Fibroblast of upper back skin (primary cell): ENCODE measurements at regions not wholly inside any gene's neighbourhood (a gene's known extent, or its start where the extent isn't known, plus 50 kb on each side); places are given as distances from the start of the nearest gene placed in this dataset.
A peak's percentile ranks its signal among the peaks of the same experiment; 100 is the strongest.

Experiments
- DNase-seq: peaks from one replicate; pipeline ENCODE4 v3.0.0-alpha.2; 2013

GRCh38 chr2:118225666-118226065 lies 137.4 kb downstream of the INSIG2 start:
- no peak for DNase-seq

GRCh38 chr2:118224895-118225311 lies 136.6 kb downstream of the INSIG2 start:
- no peak for DNase-seq

- peak; percentile 45 for DNase-seq
Measured at GRCh38 chr2:118223992-118224894, 136.0 kb downstream of the INSIG2 start.

GRCh38 chr2:118223511-118223991 lies 135.3 kb downstream of the INSIG2 start:
- peak; percentile 31 for DNase-seq

GRCh38 chr2:118222672-118223421 lies 134.6 kb downstream of the INSIG2 start:
- DNase-seq: no peak

- DNase-seq: no peak
Measured at GRCh38 chr2:118222273-118222594, 134.0 kb downstream of the INSIG2 start.

- DNase-seq: peak; percentile 83
Measured at GRCh38 chr2:118221536-118222272, 133.4 kb downstream of the INSIG2 start.

GRCh38 chr2:118219611-118220010 lies 131.3 kb downstream of the INSIG2 start:
- DNase-seq: peak; percentile 30

GRCh38 chr2:118216224-118216623 lies 128.0 kb downstream of the INSIG2 start:
- no peak for DNase-seq

- DNase-seq: no peak
Measured at GRCh38 chr2:118209727-118210126, 121.5 kb downstream of the INSIG2 start.

- no peak for DNase-seq
Measured at GRCh38 chr2:118207889-118208288, 119.6 kb downstream of the INSIG2 start.

GRCh38 chr2:118202707-118203303 lies 114.5 kb downstream of the INSIG2 start:
- DNase-seq: peak; percentile 60

GRCh38 chr2:118198268-118198667 lies 110.0 kb downstream of the INSIG2 start:
- no peak for DNase-seq

- no peak for DNase-seq
Measured at GRCh38 chr2:118197011-118197675, 108.9 kb downstream of the INSIG2 start.

GRCh38 chr2:118190474-118190873 lies 102.2 kb downstream of the INSIG2 start:
- DNase-seq: no peak

- no peak for DNase-seq
Measured at GRCh38 chr2:118186858-118187254, 98.6 kb downstream of the INSIG2 start.

- peak; percentile 90 for DNase-seq
Measured at GRCh38 chr2:118186110-118186857, 98.0 kb downstream of the INSIG2 start.

- DNase-seq: peak; percentile 59
Measured at GRCh38 chr2:118185210-118186109, 97.2 kb downstream of the INSIG2 start.

GRCh38 chr2:118183381-118183780 lies 95.1 kb downstream of the INSIG2 start:
- DNase-seq: no peak

- DNase-seq: peak; percentile 13
Measured at GRCh38 chr2:118179445-118179844, 91.2 kb downstream of the INSIG2 start.
